Natural killer cell (primary cell): ENCODE measurements at regions not wholly inside any gene's neighbourhood (a gene's known extent, or its start where the extent isn't known, plus 50 kb on each side); places are given as distances from the start of the nearest gene placed in this dataset.

ENCODE experiments used
- ATAC-seq, 3 donors: fragments of 150-1000 bp in 2 of 3; fragments of 200-7000 bp in 1 of 3; cut with Tn5 transposase; 1 replicate in 1 of 3; 2 replicates in 2 of 3; pipeline ENCODE4 v1.10.0; 2021; ENCODE audit warnings: mild to moderate bottlenecking in 2 of 3, moderate library complexity in 2 of 3
- DNase-seq, 2 donors: peaks; one replicate each; pipeline versions ENCODE4 v3.0.0 to v3.0.0-alpha.2; 2013 to 2021; ENCODE audit warnings: mixed read lengths in 1 of 2
- H3K27ac ChIP-seq: one replicate; pipeline ENCODE4 v1.5.1; 2013; ENCODE audit warnings: mild to moderate bottlenecking, low read length
- H3K27me3 ChIP-seq: one replicate; pipeline ENCODE4 v1.6.1; 2013; ENCODE audit warnings: low read length; ENCODE audit not compliant: control insufficient read depth, insufficient read depth
- H3K36me3 ChIP-seq: one replicate; pipeline ENCODE4 v1.6.1; 2013; ENCODE audit warnings: low read length; ENCODE audit not compliant: control insufficient read depth, insufficient read depth
- H3K4me1 ChIP-seq: one replicate; pipeline ENCODE4 v1.6.1; 2013; ENCODE audit warnings: low read length; ENCODE audit not compliant: control insufficient read depth, insufficient read depth
- H3K4me3 ChIP-seq: one replicate; pipeline ENCODE4 v1.5.1; 2013; ENCODE audit warnings: low read length
- H3K9me3 ChIP-seq: one replicate; pipeline ENCODE4 v1.6.1; 2013; ENCODE audit warnings: low read length; ENCODE audit not compliant: control insufficient read depth, insufficient read depth
- H3K27ac Mint-ChIP-seq, 2 donors: one replicate each; pipeline ENCODE4 v1.8.0; 2022; ENCODE audit warnings: mild to moderate bottlenecking in 2 of 2, mixed read lengths in 2 of 2, moderate library complexity in 1 of 2
- H3K27me3 Mint-ChIP-seq, 2 donors: one replicate each; pipeline ENCODE4 v1.8.0; 2022; ENCODE audit warnings: low read depth in 2 of 2, mixed read lengths in 2 of 2
- H3K36me3 Mint-ChIP-seq: one replicate; pipeline ENCODE4 v1.8.0; 2022; ENCODE audit warnings: mixed read lengths
- H3K4me1 Mint-ChIP-seq, 2 donors: one replicate each; pipeline ENCODE4 v1.8.0; 2022; ENCODE audit warnings: mixed read lengths in 2 of 2
- H3K4me3 Mint-ChIP-seq: one replicate; pipeline ENCODE4 v1.8.0; 2022; ENCODE audit warnings: mild to moderate bottlenecking, moderate library complexity, mixed read lengths
- H3K9me3 Mint-ChIP-seq, 2 donors: one replicate each; pipeline ENCODE4 v1.8.0; 2022; ENCODE audit warnings: mixed read lengths in 2 of 2
- WGBS: methylation state at CpG from one replicate; pipeline ENCODE4 v1.1.7; 2013; ENCODE audit warnings: missing lambda C conversion rate; ENCODE audit not compliant: insufficient coverage; 5-methylcytosine and 5-hydroxymethylcytosine counted together
- intact Hi-C: fragments of 100-400 bp; cut with micrococcal nuclease; formaldehyde crosslinking; loops from one replicate; pipeline ENCODE4 v1.14.2; 2022
- TF ChIP-seq, protein P1 (sequence below): fragments of 200-600 bp; IDR thresholded peaks from one replicate; pipeline ENCODE4 v1.8.0; 2022; ENCODE audit warnings: antibody characterized with exemption

DNA sequence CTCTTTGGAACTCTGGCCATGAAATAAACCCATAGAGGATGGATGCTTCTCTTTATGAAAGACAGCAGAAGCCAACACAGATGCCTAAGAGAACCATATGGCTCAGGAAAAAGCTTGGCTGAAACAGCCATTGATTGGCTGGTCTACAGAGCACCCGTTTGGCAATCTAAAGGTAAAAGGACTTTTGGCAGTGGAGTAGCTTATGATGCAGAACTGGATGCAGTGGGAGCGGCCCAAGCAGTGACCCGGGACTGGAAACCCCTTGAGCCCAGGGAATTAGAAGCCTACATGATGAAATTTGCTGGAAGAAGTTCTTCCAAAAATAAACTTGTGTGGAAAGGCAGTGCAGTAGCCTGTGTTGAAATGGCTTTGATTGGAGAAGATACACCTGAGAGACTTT, 360.2 kb downstream of the NR2F2 start:
- intact Hi-C loops, result no loop called here
- no peak overlapping the region for H3K27ac Mint-ChIP-seq
- TF ChIP-seq, protein P1, sequence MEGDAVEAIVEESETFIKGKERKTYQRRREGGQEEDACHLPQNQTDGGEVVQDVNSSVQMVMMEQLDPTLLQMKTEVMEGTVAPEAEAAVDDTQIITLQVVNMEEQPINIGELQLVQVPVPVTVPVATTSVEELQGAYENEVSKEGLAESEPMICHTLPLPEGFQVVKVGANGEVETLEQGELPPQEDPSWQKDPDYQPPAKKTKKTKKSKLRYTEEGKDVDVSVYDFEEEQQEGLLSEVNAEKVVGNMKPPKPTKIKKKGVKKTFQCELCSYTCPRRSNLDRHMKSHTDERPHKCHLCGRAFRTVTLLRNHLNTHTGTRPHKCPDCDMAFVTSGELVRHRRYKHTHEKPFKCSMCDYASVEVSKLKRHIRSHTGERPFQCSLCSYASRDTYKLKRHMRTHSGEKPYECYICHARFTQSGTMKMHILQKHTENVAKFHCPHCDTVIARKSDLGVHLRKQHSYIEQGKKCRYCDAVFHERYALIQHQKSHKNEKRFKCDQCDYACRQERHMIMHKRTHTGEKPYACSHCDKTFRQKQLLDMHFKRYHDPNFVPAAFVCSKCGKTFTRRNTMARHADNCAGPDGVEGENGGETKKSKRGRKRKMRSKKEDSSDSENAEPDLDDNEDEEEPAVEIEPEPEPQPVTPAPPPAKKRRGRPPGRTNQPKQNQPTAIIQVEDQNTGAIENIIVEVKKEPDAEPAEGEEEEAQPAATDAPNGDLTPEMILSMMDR, result no peak
- H3K27me3 ChIP-seq, result no peaks in the 10 kb centered on the region
- peaks cover 0 to 7% of the 10 kb centered on the region in 2 donors for H3K27me3 Mint-ChIP-seq
- ATAC-seq (no peak), DNase-seq (no peak)
- peaks cover 0 to 4% of the 10 kb centered on the region in 2 donors for H3K9me3 Mint-ChIP-seq
- no peaks in the 10 kb centered on the region for H3K9me3 ChIP-seq
- no peaks in the 10 kb centered on the region for H3K4me1 Mint-ChIP-seq
- no peak overlapping the region for H3K27ac ChIP-seq
- 82% methylated on average over 3 of the region's 3 CpGs for WGBS
- no peaks in the 10 kb centered on the region for H3K36me3 ChIP-seq
- H3K4me3 ChIP-seq, result no peak overlapping the region
- no peak overlapping the region for H3K4me3 Mint-ChIP-seq
- no peaks in the 10 kb centered on the region for H3K4me1 ChIP-seq
- H3K36me3 Mint-ChIP-seq, result no peaks in the 10 kb centered on the region

DNA sequence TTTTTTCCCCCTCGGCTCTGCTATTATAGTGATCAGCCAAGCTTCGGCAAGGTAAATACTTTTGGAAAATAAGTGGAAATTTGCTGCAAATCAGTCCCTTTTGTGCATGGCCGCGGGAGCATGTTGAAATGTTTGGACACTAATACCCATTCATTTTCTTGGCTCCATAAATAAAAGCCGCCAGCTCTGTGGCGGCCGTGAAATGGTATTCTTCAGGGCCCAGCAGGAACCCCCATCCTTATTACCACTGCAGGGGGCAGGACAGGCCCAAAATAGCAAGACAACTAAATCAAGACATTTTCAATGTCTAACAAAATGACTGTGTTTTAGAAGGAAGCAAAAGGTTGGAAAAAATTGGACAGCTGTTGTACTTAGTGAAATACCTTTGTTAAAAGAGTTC, 362.3 kb downstream of the NR2F2 start:
- peaks cover 0 to 4% of the 10 kb centered on the region in 2 donors for H3K9me3 Mint-ChIP-seq
- intact Hi-C loops, result no loop called here
- TF ChIP-seq, protein P1, result no peak
- no peaks in the 10 kb centered on the region for H3K36me3 Mint-ChIP-seq
- H3K36me3 ChIP-seq, result no peaks in the 10 kb centered on the region
- no peak overlapping the region for H3K4me3 ChIP-seq
- ATAC-seq (no peak), DNase-seq (no peak)
- H3K27ac Mint-ChIP-seq, result no peak overlapping the region
- H3K4me3 Mint-ChIP-seq, result no peak overlapping the region
- WGBS, result 94% methylated on average over 7 of the region's 7 CpGs
- H3K4me1 Mint-ChIP-seq, result no peaks in the 10 kb centered on the region
- no peaks in the 10 kb centered on the region for H3K4me1 ChIP-seq
- peaks cover 0 to 7% of the 10 kb centered on the region in 2 donors for H3K27me3 Mint-ChIP-seq
- H3K27me3 ChIP-seq, result no peaks in the 10 kb centered on the region
- H3K9me3 ChIP-seq, result no peaks in the 10 kb centered on the region
- H3K27ac ChIP-seq, result no peak overlapping the region

DNA sequence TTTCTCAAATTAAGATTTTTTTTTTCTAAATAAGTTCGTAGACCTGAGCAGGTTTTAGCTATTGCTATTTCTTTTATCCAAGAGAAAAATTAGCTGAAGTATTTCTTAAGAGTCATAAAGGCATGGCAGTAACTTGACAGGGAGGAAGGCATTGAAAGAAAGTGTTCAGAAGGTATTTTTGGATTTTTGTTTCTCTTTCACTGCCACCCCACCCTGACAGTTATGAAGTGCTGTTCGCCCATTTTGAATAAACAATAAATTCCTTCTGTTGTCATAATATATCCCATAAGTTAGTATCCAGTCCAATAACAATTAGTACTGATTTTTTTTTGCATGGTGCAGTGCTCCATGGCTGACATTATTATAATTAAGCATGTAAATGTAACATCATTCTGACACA, 363.0 kb downstream of the NR2F2 start:
- DNase-seq, result no peak
- H3K4me3 ChIP-seq, result no peak overlapping the region
- no peak for ATAC-seq
- Mint-ChIP-seq H3K36me3 (no peaks in the 10 kb centered on the region), H3K27ac (no peak overlapping the region), H3K4me1 (no peaks in the 10 kb centered on the region), H3K27me3 (peaks cover 0 to 7% of the 10 kb centered on the region in 2 donors), H3K9me3 (peaks cover 0 to 2% of the 10 kb centered on the region in 2 donors), H3K4me3 (no peak overlapping the region)
- TF ChIP-seq, protein P1, result no peak
- no peaks in the 10 kb centered on the region for H3K36me3 ChIP-seq
- no peaks in the 10 kb centered on the region for H3K27me3 ChIP-seq
- intact Hi-C loops, result no loop called here
- no peak overlapping the region for H3K27ac ChIP-seq
- 100% methylated on average over 1 of the region's 2 CpGs for WGBS
- no peaks in the 10 kb centered on the region for H3K9me3 ChIP-seq
- H3K4me1 ChIP-seq, result no peaks in the 10 kb centered on the region

DNA sequence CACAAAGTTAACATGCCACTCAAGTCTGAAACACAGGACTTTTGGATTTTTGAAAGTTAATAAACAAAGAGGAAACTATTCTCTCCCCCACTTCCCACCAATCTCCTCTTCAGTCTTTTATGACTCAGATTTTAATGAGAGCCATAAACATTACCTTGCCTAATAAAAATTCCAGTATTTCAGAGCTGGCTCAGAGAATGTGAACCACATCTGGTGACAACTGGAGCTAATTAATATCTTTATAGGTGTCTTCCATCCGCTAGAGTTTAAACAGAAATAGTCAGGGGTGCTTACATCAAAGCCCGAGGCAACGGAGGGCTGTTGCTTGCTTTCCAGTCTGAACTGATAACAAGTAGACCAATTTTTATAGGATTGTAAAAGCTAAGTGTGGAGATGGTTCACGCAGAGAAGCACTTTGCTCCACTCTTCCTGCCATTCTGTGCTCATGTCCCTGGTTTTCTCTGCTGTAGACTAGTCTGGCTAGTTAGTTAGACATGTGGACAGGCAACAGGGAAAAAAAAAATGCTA, 363.6 kb downstream of the NR2F2 start:
- Histone ChIP-seq H3K27me3 (no peaks in the 10 kb centered on the region), H3K27ac (no peak overlapping the region), H3K9me3 (no peaks in the 10 kb centered on the region), H3K36me3 (no peaks in the 10 kb centered on the region), H3K4me1 (no peaks in the 10 kb centered on the region), H3K4me3 (no peak overlapping the region)
- Mint-ChIP-seq H3K36me3 (no peaks in the 10 kb centered on the region), H3K4me1 (no peaks in the 10 kb centered on the region), H3K4me3 (no peak overlapping the region), H3K9me3 (peaks cover 0 to 2% of the 10 kb centered on the region in 2 donors), H3K27me3 (peaks cover 0 to 7% of the 10 kb centered on the region in 2 donors), H3K27ac (no peak overlapping the region)
- 68% methylated on average over 4 of the region's 4 CpGs for WGBS
- TF ChIP-seq, protein P1, result no peak
- intact Hi-C loops, result no loop called here
- DNase-seq, result no peak
- no peak for ATAC-seq
